Ishikawa (cell line): ENCODE measurements at regions not wholly inside any gene's neighbourhood (a gene's known extent, or its start where the extent isn't known, plus 50 kb on each side); places are given as distances from the start of the nearest gene placed in this dataset.

Experiments used
- CREB1 ChIP-seq: IDR thresholded peaks from 2 replicates; pipeline ENCODE4 v1.6.1; 2012; ENCODE audit warnings: low read depth
- EGR1 ChIP-seq: IDR thresholded peaks from 2 replicates; pipeline ENCODE4 v1.6.1; 2012
- EP300 ChIP-seq: IDR thresholded peaks from 2 replicates; pipeline ENCODE4 v1.6.1; 2012; ENCODE audit warnings: borderline replicate concordance
- FOXM1 ChIP-seq: IDR thresholded peaks from 2 replicates; pipeline ENCODE4 v1.6.1; 2012; ENCODE audit warnings: low read depth, borderline replicate concordance
- MAX ChIP-seq: IDR thresholded peaks from 2 replicates; pipeline ENCODE4 v1.6.1; 2012
- RAD21 ChIP-seq: IDR thresholded peaks from 2 replicates; pipeline ENCODE4 v1.6.1; 2012; ENCODE audit warnings: low read depth
- REST ChIP-seq: IDR thresholded peaks from 2 replicates; pipeline ENCODE4 v1.6.1; 2012; ENCODE audit warnings: low read depth, mild to moderate bottlenecking
- TAF1 ChIP-seq: IDR thresholded peaks from 2 replicates; pipeline ENCODE4 v1.6.1; 2012; ENCODE audit warnings: low read depth, mild to moderate bottlenecking
- TEAD4 ChIP-seq: IDR thresholded peaks from 2 replicates; pipeline ENCODE4 v1.6.1; 2012
- ZBTB7A ChIP-seq: IDR thresholded peaks from 2 replicates; pipeline ENCODE4 v1.6.1; 2012; ENCODE audit warnings: low read depth

- TF ChIP-seq REST (no peak), ZBTB7A (no peak), EP300 (no peak), RAD21 (no peak), MAX (no peak), CREB1 (no peak), TAF1 (no peak), EGR1 (no peak), TEAD4 (no peak), FOXM1 (no peak)
These were observed 259.2 kb downstream of the ASXL3 start for GRCh38 chr18:33837191-33837590.
